ENCODE measurements at regions not wholly inside any gene's neighbourhood (a gene's known extent, or its start where the extent isn't known, plus 50 kb on each side); places are given as distances from the start of the nearest gene placed in this dataset.

- TF ChIP-seq CTCF (IDR thresholded peaks at IDR 0.05) (no peak), POLR2A (IDR thresholded peaks at IDR 0.05) (no peak)
These were observed 472.7 kb upstream of the HS6ST1 start for GRCh38 chr2:128791120-128791984.

Data from thyroid gland (tissue), 4 donors.